RKO (cell line): ENCODE measurements at regions not wholly inside any gene's neighbourhood (a gene's known extent, or its start where the extent isn't known, plus 50 kb on each side); places are given as distances from the start of the nearest gene placed in this dataset.

Experiments
- DNase-seq: peaks from one replicate; pipeline ENCODE4 v3.0.0-alpha.2; 2016; ENCODE audit warnings: low spot score

- no peak for DNase-seq
Measured at GRCh38 chr9:129282272-129282671, 104.2 kb upstream of the IER5L start.

GRCh38 chr9:129281506-129282145 is 103.6 kb upstream of the IER5L start:
- no peak for DNase-seq

- no peak for DNase-seq
Measured at GRCh38 chr9:129280623-129281271, 102.7 kb upstream of the IER5L start.

GRCh38 chr9:129280236-129280622 is 102.2 kb upstream of the IER5L start:
- no peak for DNase-seq

DNA sequence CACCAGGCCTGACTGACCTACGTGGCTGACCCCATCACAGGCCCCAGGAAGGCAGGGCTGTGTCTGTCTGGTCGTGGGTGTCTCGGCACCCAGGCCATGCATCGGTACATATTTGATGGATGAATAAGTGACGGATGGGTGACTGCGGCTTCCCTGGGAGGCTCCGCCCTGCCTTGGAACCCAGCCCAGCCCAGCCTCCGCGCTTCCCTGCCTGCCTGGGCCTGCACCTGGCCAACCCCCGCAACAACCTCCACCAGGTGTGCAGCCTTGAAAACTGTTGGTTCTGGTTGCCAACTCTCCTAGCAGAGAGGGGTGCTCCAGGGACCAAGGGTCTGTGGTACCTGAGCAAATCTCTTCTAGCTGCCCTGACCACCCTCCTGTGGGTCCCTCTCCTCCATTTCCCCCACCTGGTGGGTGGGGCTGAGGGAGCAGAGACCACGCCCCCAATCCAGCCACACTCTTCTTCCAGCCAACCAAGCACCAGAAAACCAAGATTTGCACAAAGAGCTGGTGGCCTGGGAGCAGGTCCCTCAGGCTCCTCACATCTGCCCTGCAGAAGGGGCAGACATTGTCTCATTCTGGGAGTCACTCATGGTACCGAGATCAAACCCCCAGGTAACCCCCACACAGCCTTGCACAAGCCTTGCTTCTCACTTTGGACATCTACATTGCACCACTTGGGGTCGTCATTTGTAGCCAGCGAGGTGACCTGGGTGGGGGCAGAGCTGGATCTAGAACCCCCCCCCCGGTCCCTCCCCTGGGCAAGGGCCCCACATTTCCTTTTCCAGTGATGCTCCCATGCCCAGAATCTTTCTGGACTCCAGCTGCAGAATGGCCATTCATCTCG is 100.6 kb upstream of the IER5L start:
- peak; percentile 51 for DNase-seq

- no peak for DNase-seq
Measured at GRCh38 chr9:129276486-129277230, 98.6 kb upstream of the IER5L start.

DNA sequence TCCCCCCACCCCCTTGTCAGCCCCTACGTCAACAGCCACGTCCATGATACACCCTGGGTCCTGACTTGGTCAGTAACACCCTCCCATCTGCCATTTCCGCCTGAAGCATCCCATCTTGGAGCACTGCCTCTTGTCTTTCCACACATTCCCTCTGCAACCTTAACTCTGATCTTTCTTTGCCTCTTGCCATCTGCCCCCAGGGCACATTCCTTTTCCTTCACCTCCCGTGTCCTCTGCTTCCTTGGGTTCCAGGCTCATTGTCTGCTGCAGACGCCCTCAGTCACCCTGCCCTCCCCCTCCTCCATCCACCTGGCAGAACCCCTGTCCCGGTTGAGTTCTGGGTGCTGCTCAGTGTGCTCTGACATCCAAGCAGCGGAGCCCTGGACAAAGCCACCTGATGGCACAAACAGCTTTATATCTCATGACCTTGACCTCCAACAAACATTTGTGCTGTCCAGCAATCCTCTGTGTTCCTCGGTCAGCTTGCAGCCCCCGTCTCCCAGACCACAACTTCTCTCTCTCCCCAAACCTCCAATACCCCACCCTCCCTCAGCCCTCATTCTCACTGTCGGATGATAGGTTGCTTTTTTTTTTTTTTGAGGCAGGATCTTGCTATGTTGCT is 97.7 kb upstream of the IER5L start:
- no peak for DNase-seq

- DNase-seq = no peak
Measured at GRCh38 chr9:129273941-129274684, 96.1 kb upstream of the IER5L start.

DNA sequence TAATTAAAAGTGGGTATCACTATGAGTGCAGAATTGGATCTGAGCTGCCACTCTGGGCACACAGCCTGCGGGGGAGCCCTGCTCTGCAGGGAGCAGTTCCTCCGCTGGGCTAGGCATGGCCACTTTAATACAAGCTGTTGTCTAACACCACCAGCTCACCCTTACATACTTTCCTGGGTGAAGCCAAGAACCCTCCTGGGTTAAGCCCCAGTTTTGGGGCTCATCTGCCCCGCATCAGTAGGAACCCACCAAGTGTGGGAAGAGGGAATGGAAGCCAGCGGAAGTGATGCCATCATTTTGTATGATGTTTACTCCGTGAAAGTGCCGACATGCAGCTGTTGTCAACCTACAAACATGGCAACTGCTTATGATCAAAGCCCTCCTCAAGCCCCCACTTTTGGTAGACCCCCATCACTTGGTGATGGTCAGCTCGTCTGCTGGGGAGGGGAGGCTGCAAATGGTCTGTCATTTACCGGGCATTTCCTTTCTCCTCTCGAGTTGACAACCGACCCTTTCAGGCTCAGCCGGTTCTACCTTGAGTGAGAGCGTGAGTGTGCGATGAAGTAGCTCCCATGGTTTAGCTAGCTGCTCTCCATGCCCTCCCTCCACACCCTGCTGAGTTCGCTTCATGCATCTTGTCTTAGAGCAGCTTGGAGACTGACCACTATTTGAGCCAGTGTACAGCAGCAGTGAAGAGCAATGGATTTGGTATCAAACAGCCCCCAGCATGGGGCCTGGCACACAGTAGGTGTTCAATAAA is 95.3 kb upstream of the IER5L start:
- DNase-seq = no peak

DNA sequence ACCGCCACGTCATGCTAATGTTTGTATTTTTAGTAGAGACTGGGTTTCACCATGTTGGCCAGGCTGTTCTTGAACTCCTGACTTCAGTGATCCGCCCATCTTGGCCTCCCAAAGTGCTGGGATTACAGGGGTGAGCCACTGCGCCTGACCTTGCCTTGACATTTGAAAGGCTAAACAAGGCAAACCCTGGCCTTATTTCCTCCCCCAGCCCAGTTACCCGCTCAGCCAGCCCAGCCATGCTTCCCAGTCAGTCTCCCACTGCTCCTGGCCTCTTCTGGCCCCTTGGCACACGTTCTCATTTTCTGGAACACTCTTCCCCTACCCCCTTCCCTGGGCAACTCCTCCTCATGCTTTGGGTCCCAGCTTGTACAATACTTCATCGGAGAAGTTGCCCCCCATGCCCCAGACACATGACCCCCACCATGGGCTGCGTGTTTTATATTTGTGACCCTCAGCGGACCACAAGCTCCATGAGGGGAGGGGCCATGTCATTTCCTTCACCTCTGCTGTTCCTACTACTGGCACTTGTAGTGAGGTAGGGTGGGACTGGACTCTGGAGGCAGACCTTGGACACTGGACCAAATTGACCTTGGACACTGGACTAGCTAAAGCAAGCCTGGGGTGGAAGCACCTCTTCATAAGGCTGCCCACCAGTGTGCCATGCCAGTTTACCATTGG is 94.4 kb upstream of the IER5L start:
- no peak for DNase-seq

DNA sequence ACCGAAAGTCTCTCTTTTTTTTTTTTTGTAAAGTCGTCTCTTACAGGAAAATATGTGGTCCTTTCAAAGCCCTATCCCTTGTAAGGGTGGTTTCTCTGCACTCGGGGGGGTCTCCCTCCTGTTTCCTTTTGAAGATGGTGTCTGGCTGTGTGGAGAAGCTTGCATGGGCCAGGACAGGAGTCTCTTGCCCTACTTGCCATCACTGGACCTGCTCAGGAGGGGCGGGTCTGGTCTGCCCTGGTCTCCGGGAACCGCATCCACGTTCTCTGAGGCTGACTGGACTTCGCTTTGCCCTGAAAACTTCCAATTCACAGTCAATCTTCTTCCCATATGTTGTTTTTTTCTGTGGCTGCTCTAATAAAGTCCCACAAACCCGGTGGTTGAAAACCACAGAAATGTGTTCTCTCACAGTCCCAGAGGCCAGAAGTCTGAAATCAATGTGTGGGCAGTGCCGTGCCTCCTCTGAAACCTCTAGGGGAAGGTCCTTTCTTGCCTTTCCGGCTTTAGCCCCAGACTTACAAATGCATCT is 92.9 kb upstream of the IER5L start:
- DNase-seq = no peak

DNA sequence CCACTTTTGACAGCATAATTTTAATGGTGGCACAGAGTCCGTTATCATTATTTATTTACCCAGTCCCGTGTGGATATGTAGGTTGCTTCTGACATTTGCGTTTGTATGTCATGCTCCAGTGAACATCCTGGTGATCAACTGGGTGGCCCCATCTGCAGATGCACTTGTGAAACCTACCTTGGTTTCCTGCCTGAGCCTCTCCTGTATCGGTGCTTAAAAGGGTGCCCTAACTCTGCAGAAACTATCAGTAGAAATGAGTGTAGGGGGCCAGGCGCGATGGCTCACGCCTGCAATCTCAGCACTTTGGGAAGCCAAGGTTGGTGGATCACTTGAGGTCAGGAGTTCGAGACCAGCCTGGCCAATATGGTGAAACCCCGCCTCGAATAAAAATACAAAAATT is 92.1 kb upstream of the IER5L start:
- DNase-seq = no peak

GRCh38 chr9:129267141-129267540 is 89.1 kb upstream of the IER5L start:
- no peak for DNase-seq

GRCh38 chr9:129266536-129266935 is 88.5 kb upstream of the IER5L start:
- DNase-seq = no peak

DNA sequence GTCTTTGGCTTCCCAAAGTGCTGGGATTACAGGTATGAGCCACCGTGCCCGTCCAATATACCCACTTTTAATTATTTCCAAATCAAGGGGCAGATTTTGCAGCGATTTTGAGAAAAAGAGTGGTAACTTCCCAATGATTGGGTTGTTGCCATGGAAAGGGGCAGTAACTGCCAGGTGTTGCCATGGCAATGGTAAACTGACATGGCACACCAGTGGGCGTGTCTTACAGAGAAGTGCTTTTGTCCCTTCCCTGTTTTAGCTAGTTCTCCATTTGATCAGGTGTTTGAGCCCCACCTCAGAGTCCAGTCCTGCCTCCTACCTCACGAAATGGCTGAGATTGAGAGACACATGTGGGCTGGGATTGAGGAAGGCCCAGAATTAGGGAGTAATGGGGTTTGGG is 86.3 kb upstream of the IER5L start:
- no peak for DNase-seq

GRCh38 chr9:129263836-129264235 is 85.8 kb upstream of the IER5L start:
- no peak for DNase-seq

DNA sequence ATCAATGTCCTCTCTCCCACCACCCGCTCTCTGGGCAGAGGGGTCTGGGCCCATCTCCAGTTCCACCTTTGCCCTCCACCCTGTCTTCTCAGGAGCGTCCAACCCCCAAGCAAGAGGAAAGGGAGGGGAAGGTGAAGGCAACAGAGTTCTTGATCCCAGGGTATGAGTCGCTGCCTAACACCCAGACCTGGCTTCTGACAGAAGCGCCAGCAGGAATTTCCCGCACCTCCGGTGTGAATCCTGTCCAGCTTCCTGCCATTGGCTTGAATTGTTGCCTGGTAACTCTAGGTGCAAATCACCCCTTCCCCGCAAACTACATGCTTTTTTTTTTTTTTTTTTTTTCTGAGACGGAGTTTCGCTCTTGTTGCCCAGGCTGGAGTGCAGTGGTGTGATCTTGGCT is 84.2 kb upstream of the IER5L start:
- no peak for DNase-seq

DNA sequence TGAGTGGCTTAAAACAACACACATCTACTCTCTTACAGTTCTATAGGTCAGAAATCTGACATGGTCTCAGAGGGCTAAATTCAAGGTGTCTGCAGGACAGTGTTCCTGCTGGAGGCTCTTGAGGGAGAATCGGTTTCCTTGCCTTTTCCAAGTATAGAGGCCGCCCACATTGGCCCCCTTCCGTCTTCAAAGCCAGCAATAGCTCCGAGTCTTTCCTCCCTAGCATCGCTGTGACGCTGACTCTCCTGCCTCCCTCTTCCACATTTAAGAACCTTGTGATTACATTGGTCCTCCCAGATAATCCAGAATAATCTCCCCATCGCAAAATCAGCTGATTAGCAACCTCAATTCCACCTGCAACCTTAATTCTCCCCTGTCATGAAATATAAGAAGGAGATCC is 81.3 kb upstream of the IER5L start:
- no peak for DNase-seq

DNA sequence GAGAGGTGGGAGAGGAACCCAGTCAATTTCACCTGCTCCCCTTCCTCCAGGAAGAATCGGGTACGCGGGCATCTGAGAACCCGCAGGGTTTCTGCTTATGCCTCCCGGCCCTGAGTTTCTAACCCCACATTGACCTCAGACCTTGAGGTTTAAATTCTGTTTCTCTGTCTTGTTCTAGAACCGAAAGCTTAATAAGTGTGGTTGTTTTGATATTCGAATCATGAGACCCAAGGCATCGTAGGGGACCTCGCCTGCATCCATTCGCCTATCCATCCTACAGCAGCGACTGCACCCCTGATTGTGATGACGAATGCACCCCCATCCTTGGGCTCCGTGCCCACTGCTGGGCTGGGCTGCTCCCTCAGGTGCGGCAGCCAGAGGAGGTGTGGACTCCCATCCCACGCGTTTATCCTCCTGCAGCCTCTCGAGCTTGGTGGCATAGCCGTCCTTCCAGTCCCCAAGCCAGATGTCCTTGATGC is 80.8 kb upstream of the IER5L start:
- no peak for DNase-seq
